ENCODE measurements at regions not wholly inside any gene's neighbourhood (a gene's known extent, or its start where the extent isn't known, plus 50 kb on each side); places are given as distances from the start of the nearest gene placed in this dataset.

GRCh38 chr5:56350011-56350596 is 117.0 kb upstream of the ANKRD55 start:
- no peak for DNase-seq

DNA sequence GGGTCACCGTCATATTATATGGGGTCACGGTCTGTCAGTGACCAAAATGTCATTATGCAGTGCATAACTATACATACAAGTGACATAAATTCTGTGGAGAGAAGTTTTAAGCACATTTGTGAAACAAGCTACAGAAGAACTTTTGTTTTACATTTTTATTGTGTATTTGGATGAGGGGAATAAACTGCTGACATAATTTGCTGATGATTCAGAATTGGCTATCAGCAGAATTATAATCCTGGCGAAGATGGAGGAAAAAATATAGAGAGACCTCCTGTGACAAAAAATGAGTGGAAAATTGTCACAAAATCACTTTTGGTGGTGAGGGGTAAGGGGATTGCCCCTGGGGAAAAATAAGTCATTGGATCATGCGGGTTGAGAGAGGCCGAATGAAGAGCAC is 116.3 kb upstream of the ANKRD55 start:
- no peak for DNase-seq

GRCh38 chr5:56346741-56347535 is 113.8 kb upstream of the ANKRD55 start:
- DNase-seq, result peak in 2 of 3 donors; percentile 28 to 74

GRCh38 chr5:56346044-56346710 is 113.0 kb upstream of the ANKRD55 start:
- no peak for DNase-seq

DNA sequence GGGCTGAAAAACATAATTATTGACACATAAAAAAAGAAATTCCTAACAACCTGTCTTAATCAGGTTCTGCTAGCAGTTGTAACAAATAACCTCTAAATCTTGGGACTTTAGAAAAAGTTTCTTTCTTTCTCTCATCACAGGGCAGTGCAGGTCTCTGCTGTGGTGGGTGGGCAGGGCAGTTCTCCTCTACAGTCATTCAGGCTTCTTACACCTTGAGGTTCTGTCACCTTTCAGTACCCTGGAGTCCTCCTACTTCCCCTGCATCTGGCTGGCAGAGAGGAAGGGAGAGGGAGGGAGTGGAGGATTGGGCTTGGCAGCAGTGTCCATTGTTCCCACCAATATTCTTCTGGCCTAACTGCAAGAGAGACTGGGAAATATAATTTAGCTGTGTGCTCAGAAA is 112.2 kb upstream of the ANKRD55 start:
- no peak for DNase-seq

DNA sequence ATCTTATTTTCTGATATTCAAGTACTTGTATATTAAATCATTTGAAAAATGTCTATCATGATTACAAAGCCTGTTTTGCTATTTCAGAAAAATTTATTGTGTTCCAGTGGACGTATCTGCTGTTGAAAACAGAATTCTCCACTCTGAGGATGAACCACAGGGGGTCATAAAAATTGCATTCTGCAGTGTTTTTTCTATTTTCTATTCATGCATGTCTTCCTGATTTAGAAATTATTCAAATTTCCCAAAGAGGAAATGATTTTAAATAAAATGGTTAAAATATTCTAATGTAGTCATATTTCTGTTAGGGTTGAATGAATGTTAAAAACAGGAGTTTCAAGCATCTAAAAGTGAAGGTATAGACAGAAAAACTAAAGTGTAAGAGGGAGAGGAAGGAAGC is 111.5 kb upstream of the ANKRD55 start:
- no peak for DNase-seq

GRCh38 chr5:56343988-56344387 is 110.9 kb upstream of the ANKRD55 start:
- no peak for DNase-seq

DNA sequence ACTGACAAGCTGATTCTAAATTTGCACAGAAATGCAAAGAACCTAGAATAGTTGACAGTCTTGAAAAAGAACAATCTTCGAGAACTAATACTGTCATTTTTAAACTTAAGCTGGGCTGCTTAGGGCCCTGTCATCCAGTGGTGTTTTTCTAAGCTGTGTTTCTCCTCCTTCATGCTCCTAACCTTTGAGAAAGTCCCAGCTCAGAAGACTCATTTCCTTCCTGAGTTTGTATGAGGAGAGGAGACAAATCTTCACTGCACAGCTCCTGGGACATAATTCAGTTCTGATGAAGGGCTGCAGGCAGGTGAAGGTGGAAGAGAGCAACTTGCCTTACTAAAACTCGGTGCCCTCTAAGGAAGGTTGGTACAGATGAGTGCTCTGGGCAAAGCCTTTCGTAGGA is 109.5 kb upstream of the ANKRD55 start:
- DNase-seq, result no peak

DNA sequence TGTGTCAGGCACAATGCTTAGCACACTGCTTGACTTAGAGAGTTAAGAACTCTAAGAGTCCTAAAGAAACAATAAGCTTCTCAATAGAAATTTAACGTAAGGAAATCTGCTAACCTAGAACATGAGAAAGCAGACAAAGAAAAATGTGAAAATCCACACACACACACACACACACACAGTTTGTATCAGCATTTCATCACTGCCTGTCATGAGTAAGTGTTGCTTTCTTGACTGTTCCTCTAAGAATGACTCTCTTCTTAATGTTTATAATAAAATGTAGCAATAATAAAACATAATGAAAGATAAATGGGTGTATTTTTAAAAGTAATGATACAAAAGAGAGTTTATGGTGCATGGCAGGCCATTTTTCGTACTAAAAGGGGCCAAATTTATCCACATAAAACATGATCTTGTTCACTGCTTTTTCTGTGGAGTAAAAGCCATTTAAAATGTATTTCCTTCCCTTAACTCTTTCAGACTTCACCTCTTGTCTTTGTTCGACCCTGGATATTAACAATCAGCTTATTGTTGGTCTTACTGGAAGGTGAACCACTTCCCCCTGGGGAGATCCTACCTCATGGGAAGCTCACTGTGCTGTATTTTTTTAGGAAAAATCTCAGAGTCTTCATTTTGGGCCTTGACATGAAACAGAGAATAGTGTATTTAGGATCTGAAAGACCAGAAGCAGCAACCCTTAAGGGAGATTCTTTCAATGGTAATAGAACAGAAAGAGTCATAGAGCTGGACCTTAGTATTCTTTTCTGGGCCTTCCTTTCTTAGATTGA is 107.3 kb upstream of the ANKRD55 start:
- no peak for DNase-seq

- DNase-seq, result no peak
Observed at GRCh38 chr5:56339732-56340131, 106.6 kb upstream of the ANKRD55 start.

DNA sequence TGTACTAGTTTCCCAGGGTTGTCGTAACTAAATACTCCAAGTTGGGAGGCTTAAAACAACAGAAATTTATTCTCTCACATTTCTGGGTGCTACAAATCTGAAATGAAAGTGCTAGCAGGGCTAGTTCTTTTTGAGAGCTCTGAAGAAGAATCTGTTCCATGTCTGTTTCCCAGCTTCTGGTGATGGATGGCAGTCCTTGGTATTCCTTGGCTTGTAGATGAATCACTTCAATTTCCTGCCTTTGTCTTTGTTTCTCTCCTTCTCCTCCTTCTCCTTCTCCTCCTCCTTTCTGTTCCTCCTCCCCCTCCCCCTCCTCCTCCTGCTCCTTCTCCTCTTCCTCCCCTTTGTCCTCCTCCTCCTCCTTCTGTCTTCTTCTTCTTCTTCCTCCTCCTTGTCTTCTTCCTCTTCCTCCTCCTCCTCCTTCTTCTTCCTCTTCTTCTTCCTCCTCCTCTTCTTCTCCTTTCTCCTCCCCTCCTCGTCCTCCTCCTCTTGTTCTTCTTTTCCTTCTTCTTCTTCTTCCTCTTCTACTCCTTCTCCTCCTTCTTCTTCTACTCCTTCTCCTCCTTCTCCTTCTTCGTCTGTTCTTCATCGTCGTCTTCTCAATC is 104.7 kb upstream of the ANKRD55 start:
- DNase-seq, result no peak

GRCh38 chr5:56335212-56335611 is 102.1 kb upstream of the ANKRD55 start:
- no peak for DNase-seq

DNA sequence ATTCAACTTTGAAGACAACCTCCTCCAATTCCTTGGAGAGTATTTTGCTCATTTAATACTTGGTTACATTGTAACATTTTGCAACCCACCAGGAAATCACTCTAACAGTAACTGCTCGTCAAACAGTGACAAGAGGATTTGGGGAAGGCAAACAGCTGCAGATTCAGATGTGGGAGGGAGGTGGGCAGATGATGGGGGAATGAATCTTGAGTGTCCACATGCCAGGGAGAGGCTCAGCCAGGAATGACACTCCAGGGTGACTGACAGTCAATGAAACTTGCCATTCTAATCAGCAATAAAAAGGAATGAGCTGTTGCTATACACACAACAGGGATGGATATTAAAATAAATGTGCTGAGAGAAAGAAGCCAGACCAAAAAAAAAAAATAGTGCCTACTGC is 97.7 kb upstream of the ANKRD55 start:
- DNase-seq, result no peak

DNA sequence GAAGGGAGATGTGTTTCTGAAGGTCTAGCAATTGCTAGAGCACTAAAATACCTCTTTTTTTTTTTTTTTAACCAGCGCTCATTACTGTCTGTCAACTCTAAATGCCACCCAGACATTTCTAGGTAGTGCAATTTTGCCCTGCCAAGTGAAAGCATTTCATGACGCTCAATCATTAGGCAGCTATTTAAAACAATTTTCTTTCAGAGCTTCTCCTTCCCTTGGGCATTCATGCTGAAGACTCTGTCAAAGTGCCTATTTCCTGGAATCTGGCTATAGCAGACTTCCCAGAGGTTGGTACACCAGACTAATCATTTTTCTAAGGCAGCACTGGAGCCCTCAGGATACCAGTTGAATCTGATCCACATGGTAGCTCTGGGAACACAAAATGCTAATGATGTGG is 97.0 kb upstream of the ANKRD55 start:
- no peak for DNase-seq

GRCh38 chr5:56329652-56330051 is 96.5 kb upstream of the ANKRD55 start:
- DNase-seq, result no peak

GRCh38 chr5:56328753-56329560 is 95.8 kb upstream of the ANKRD55 start:
- no peak for DNase-seq

- no peak for DNase-seq
Observed at GRCh38 chr5:56327809-56328208, 94.7 kb upstream of the ANKRD55 start.

- DNase-seq, result no peak
Observed at GRCh38 chr5:56326770-56327169, 93.6 kb upstream of the ANKRD55 start.

GRCh38 chr5:56326116-56326515 is 93.0 kb upstream of the ANKRD55 start:
- DNase-seq, result no peak

DNA sequence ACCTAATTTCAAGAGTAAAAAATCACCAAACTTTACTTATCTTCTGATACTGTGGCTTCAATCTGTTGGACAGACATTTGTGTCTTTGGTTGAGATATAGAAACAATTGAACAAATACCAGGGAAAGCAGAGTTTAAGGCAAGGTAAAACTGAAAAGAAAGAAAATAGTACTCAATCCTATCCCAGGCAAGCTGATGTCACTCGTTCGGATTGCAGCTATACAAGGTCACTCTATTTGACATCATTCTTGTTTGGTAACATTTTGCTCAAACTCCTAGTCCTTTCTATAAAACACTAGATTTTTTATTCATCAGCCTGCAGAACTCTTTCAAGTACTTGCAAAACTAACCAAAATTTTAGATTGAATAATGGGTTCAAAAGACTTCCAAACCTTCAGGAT is 91.9 kb upstream of the ANKRD55 start:
- DNase-seq, result no peak

DNA sequence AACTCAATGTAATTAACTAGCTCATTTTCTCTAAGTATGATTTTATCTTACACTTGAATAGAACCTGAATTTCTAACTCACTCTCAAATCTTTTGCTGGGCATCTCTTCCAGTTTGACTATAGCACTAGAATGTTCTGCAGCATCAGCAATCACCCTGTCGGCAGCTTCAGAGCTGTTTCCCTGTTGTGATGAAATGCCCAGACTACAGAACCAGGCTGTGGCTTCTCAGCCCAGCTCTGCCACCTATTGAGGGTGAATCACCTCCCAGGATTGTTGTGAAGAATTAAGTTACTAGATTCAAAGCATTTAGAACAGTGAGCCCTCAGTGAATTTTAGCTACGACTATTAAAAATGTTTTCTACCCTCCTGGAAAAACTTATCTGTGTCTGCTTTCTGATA is 90.4 kb upstream of the ANKRD55 start:
- DNase-seq, result no peak

Measured in muscle of back (tissue), 3 donors.